ENCODE measurements at regions not wholly inside any gene's neighbourhood (a gene's known extent, or its start where the extent isn't known, plus 50 kb on each side); places are given as distances from the start of the nearest gene placed in this dataset.

- Histone ChIP-seq H3K9me3 (ENCODE audit: insufficient read depth in 2 of 2, low read depth in 1 of 2, low read length in 1 of 2) (peaks cover 2 to 3% of the 10 kb centered on the region in 2 experiments; a peak in 1 of 4 replicates), H3K4me1 (replicated peaks in 1 of 4; ENCODE audit: control insufficient read depth in 3 of 4, insufficient read depth in 4 of 4, low read length in 3 of 4) (no peaks in the 10 kb centered on the region), H4K91ac (replicated peaks; ENCODE audit: insufficient read length, low read length) (no peak overlapping the region), H4K8ac (ENCODE audit: extremely low read depth, insufficient read depth, low read length) (no peak overlapping the region), H2BK5ac (ENCODE audit: low read depth, low read length) (no peak overlapping the region), H4K20me1 (replicated peaks in 1 of 2; ENCODE audit: control insufficient read depth in 1 of 2, insufficient read depth in 2 of 2, low read length in 2 of 2) (no peaks in the 10 kb centered on the region), H2AFZ (ENCODE audit: low read length) (no peak overlapping the region), H2BK120ac (replicated peaks; ENCODE audit: low read depth, low read length) (no peak overlapping the region), H3K14ac (ENCODE audit: insufficient read length) (no peak overlapping the region), H3K4me3 (ENCODE audit: extremely low read depth in 1 of 4, insufficient read depth in 2 of 4, low read depth in 3 of 4, low read length in 4 of 4) (no peak overlapping the region), H3K56ac (replicated peaks; ENCODE audit: insufficient read length, low read depth, low read length) (no peak overlapping the region), H3K4me2 (ENCODE audit: insufficient read depth in 1 of 2, low read depth in 2 of 2, low read length in 2 of 2) (no peak overlapping the region), H3K23ac (ENCODE audit: insufficient read length) (no peak overlapping the region), H2BK20ac (ENCODE audit: low read length) (no peak overlapping the region), H3K9ac (replicated peaks in 1 of 4; ENCODE audit: extremely low read depth in 1 of 4, low read depth in 3 of 4, low read length in 3 of 4) (no peak overlapping the region), H4K5ac (ENCODE audit: insufficient read length, low read depth, low read length) (no peak overlapping the region), H3K18ac (ENCODE audit: extremely low read depth, low read length) (no peak overlapping the region), H2AK5ac (ENCODE audit: low read depth, low read length) (no peak overlapping the region), H2BK15ac (ENCODE audit: low read length) (no peak overlapping the region), H3K79me2 (ENCODE audit: control insufficient read depth in 1 of 2, insufficient read depth in 2 of 2, low read length in 2 of 2) (no peaks in the 10 kb centered on the region), H3K4ac (replicated peaks; ENCODE audit: insufficient read length, low read depth, low read length) (no peak overlapping the region), H3K36me3 (ENCODE audit: control insufficient read depth in 2 of 4, insufficient read depth in 4 of 4, low read length in 3 of 4) (no peaks in the 10 kb centered on the region; a peak in 1 of 8 replicates), H3K27me3 (replicated peaks in 1 of 4; ENCODE audit: control insufficient read depth in 3 of 4, extremely low read depth in 1 of 4, insufficient read depth in 3 of 4, low read length in 3 of 4) (no peaks in the 10 kb centered on the region), H3K79me1 (ENCODE audit: low read depth, low read length) (no peaks in the 10 kb centered on the region), H3K23me2 (ENCODE audit: low read depth, low read length) (no peaks in the 10 kb centered on the region; the same call in 1 of the 2 replicates), H2BK12ac (ENCODE audit: low read depth, low read length) (no peak overlapping the region), H3K27ac (ENCODE audit: low read depth, low read length) (no peak overlapping the region)
- TF ChIP-seq ASH2L (IDR thresholded peaks at IDR 0.05; ENCODE audit: low read length) = no peak
- TF ChIP-seq HDAC2 (IDR thresholded peaks at IDR 0.05; ENCODE audit: borderline replicate concordance in 1 of 2, low read depth in 2 of 2, low read length in 2 of 2) = no peak
- TF ChIP-seq KDM5A (IDR thresholded peaks at IDR 0.05; ENCODE audit: low read length) = no peak
- no peak for TF ChIP-seq RAD21 (IDR thresholded peaks at IDR 0.05 in 1 of 2, conservative IDR thresholded peaks at IDR 0.05 in 1 of 2; ENCODE audit: low read depth in 2 of 2, low read length in 2 of 2)
- no peak for TF ChIP-seq SIN3A (conservative IDR thresholded peaks at IDR 0.05 in 1 of 2, IDR thresholded peaks at IDR 0.05 in 1 of 2; ENCODE audit: low read depth in 1 of 2, low read length in 2 of 2)
- no peak for TF ChIP-seq TAF7 (optimal IDR thresholded peaks at IDR 0.05; ENCODE audit: borderline replicate concordance, low read depth, low read length)
- ChIA-PET POLR2A (ENCODE audit: partially characterized antibody) (no interaction called here), CTCF (ENCODE audit: partially characterized antibody) (no interaction called here)
- DNase-seq (ENCODE audit: low read depth in 1 of 2, low spot score in 2 of 2) (no peak), FAIRE-seq (no peak)
These were observed 983.7 kb upstream of the CDH6 start for GRCh38 chr5:30209755-30210154.

All from H1 (cell line).